ENCODE measurements at regions not wholly inside any gene's neighbourhood (a gene's known extent, or its start where the extent isn't known, plus 50 kb on each side); places are given as distances from the start of the nearest gene placed in this dataset.

DNA sequence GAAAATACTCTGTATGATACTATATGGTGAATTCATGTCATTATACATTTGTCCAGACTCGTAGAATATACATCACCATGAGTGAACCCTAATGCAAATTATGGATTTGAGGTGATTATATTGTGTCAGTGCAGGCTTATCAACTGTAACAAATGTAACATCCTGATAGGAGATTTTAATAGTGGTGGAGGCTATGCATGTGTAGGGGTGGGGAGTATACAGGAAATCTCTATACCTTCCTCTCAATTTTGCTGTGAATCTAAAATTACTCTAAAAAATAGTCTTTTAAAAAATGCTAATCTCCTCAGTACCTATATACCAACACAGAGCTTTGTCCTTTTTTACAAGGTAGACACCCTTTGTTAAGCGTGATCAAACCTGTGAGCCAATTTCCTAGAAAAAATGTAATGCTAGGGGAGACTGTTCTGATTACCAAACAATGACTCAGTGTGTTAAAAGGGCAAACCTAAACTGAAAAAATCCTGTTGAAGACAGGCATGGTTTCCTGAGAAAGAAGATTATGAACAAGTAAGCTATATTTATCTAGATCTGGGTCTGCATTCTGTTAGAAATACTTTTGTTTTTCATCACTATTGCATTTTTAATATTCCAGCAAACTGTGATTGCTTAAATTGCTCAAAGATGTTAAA lies 170.9 kb downstream of the DUSP6 start:
- no peak for DNase-seq

DNA sequence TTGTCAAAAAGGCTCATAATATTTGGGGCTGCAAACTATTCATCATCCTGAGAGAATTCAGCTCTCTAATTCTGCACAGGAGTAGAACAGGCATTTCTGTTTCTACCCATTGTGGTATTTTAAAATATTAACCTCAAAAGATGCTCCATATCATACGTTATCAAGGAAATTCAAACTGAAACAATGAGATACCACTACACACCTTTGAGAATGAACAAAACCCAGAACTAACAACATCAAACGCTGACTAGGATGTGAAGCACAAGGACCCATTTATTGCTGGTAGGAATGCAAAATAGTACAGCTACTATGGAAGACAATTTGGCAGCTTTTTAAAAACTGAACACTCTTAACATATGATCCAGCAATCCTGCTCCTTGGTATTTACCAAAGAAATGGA lies 171.8 kb downstream of the DUSP6 start:
- DNase-seq = no peak

DNA sequence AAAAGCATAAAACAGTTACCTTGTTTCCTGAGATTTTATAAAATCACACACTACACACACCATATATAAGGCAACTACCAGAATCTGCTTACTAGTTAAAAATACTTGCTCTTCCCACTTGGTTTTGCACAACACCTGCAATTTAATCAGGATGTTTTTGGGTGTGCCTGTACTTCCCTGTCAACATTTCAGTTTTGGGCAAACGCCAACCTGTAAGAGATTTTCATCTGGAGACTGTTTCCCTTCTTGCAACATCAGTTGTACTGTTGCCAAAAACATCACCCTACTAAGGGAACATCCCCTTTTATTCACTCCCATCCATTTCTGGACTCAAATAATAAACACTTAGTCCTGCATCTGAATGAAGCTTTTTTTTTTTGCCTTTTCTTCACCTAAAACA lies 172.3 kb downstream of the DUSP6 start:
- DNase-seq = no peak

DNA sequence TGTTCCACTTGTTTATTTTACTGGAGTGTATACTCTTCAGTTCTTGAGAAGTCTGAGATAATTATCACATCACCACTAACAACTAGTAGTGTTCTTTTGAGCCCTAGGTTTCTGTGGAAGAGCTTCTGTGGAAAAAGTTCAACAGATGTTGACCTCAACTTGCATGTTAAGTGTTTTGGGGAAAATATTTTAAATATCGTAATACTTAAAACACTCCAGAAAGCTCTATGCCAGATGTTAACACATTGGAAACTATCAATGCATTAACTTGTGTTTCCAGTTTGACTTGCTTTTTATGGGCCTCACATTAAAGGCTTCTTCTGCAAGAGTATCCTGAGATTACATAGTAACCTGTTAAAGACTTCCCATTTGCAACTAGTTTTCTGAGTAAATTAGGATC lies 173.1 kb downstream of the DUSP6 start:
- no peak for DNase-seq

DNA sequence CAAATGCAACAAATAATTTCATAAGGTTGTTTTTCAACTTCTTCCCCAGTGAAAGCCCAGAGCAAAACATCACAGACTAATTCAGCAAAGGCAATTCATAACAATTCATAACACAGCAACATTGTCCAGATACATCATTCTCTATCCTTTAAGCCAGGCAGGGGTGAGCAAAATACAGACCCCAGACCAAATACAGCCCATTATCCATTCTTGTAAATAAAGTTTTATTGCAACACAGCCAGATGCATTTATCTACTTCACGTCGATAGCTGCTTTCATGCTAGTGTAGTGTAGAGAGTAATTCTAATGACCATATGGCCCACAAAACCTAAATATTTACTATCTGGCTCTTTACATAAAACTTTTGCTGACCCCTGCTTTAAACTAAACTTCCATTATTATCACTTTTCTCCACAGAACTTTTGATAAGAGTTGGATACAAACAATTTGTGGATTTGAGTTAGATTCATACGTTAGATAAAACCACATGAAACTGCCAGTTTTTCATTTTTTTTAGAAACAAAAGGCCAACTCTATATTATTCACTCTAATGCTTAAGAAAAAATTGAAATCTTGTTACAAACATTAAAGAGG lies 174.4 kb downstream of the DUSP6 start:
- DNase-seq = no peak

DNA sequence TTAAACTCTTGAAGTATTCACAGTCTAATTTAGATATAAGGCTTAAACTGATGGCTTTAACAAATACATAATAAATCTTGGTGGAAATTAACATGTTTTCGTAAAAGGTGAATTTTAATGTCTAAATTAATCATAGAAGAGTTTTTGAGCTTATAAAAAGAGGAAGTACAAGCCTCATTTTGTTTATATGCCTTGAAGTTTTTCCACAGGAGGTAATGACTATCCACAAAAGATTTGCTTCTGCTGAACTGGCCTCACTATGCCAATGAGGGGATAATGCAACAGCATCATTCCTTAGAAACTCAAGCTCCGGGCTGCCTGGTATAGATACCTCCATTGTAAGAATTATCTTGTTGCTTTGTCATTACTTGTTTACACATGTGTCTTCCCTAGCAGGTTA lies 175.6 kb downstream of the DUSP6 start:
- DNase-seq = no peak

DNA sequence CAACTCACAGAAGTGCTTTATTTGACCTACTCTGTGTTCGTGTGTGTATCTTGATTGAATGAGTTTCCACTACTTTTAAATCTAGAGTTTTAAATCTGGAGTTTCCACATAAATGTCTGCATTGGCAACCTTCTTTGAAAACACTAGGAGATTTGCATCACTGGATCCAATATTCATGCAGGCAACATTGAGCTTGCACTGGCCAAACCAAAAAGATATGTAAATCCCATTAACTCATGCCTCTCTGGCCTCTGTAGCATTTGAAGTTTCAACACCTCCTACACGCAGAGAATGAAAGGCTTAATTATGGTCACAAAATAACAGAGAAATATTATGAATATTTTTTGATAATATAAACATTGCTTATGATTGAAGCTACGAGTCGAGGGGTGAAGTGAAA lies 178.6 kb downstream of the DUSP6 start:
- no peak for DNase-seq

DNA sequence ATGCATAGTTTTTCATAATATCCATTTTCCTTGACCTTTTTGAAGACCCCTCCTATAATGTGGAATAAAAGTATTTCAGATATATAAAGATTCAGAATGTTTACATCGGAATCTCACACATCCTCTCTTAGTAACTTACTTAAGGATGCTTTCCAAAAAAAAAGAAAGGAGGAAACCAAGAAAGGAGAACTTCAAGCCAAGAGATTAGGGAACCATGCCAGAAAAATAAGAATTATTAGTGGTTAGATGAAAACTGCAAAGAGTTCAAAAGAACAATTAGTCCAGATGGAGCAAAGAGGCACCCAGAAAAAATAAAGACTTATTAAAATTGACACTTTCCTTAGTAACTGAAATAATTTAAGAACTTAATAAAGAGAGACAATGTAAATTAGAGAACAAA lies 179.2 kb downstream of the DUSP6 start:
- no peak for DNase-seq

DNA sequence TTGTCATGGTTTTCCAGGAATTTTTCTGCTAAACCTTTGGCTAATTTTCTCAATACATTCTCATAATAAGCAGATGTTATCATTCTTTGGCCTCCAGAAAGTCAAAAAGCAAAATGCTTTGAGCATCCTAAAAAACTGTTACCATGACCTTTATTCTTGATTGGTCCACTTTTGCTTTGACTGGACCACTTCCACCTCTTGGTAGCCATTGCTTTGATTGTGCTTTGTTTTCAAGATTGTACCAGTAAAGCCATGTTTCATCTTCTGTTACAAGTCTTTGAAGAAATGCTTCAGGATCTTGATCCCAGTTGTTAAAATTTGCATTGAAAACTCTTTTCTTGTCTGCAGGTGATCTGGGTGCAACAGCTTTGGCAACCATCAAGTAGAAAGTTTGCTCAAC lies 180.1 kb downstream of the DUSP6 start:
- no peak for DNase-seq

DNA sequence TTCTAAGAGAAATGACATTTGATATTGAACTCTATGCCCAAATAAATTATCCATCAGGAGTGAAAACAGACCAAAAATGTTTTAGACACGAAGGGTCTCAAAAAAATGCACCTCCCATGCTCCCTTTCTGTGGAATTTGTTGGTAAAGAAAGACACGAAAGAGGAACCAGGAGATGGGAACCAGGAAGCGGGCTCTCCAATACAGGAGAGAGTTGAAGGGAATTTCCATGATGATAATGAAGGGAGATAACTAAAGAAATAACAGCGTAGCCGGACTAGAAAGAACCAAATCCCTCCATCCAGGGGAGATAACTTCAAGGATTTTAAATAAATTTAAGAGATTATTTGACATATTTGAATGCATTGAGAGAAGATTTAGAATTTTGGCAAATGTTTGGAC lies 183.0 kb downstream of the DUSP6 start:
- DNase-seq = no peak

DNA sequence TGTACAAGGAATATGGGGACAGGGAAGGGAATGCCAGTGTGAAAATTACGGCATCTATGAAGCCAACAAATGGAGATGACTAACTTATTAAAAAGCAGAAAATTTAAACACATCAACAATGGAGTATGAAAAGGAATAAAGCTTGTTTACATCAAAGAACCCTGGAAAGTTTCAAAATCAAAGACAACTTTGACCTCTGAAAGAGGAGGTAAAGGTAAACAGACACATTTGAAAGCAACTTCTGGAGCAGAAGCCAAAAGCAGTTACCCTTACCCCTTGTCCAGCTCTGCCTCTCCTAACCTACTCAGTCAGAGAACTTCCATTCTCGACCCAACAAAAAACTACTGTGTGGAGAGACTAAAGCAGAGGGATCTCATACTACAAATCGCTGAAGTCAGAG lies 184.3 kb downstream of the DUSP6 start:
- no peak for DNase-seq

DNA sequence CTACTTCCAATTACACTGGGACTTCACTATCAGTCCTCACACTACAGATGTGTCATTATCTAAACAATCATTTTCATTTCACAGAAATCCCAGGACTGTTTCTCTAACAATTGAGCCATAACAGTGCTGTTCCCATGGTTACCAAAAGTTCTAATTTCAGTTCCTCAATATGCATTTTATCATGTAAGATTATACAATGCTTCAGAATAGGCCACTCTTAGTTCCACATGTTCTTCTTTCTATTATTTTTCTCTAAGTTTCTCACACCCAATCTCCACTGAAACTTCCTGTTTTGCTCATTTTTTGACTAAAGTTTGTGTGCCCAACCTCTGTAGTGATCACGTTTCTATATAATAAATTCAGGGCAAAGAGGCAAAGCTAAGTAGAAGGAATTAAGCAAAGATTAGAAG lies 185.8 kb downstream of the DUSP6 start:
- no peak for DNase-seq

DNA sequence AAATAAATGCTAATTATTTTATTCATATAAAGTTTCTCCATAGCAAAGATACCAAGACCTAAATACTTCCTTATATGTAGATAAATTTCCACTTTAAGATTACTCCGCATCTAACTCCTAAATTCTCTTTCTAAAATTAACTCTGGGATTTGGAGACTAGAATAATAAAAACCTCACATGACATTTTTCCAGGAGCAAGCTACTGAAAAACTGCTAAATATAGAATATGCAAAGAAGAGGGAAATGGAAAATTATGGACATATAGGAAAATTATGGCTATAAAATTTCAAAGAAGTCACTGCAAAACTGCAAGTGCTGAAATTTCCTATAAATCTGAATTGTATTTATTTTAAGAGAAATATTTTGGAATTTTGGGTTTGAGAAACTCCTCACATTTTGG lies 186.2 kb downstream of the DUSP6 start:
- DNase-seq = no peak

DNA sequence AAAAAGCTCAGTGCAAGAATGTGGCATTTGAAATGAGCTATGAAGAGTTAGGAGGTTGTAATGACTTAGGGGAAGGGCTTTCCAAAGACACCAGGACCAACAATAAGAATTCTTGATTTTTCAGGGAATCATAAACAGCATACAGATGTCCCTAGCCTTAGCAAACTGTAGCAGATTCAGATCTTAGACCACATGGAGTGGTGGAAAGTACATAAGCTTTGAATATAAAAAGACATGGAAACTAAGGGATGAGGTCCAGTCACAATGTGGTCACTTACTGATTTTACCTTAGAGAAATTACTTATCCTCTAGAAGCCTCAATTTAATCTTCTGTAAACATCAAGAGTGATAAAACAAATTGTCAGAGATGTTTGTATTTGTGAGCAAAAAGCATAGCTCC lies 186.6 kb downstream of the DUSP6 start:
- no peak for DNase-seq

DNA sequence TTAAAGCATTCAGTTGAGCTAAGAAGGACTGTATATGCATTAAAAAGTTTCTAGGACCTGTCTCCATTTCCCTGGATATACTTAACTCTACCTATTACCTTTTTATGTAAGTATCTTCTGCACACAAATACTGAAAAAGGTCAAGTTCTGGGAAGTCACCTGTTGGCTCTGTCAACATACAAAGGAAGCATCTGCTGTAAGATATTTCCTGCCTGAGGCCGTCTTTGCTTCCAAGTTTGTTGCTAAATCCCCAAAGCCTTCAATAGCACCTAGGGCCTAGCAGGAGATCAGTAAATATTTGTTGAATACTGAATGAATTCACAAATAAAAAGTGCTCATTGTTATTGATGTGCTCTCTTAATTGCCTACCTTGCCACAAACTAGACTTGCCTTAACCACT lies 188.4 kb downstream of the DUSP6 start:
- DNase-seq = no peak

DNA sequence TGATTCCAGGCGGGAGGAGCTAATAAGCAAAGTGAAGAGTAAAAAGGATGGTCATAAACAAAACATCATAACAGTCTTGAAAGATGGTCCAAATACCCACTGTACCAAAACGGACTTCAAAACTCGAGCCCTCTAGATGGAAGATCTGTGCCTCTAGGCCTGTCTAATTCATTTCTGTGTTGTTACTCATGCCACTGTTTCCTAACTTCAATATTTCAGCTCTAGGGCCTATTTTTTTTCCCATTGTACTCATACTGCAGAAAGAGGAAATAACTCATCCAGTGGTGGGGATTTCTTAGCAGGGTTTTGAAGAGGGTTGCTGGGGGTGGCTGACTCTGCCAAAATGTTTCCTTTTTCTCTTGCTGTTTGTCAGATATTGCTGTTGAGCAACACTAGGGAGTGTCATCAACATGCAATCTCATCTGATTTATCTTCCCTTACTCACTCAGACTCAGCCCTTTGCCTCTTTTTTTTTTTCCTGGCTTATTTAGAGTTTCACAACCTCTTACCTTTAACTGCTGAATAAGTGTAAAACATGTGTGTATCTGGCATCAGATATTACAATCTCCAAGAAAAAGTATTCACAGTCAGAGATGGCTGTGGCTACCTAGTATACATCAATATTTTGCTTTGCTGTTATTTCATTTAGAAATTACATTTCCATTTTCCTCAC lies 189.6 kb downstream of the DUSP6 start:
- DNase-seq = peak; percentile 79

DNA sequence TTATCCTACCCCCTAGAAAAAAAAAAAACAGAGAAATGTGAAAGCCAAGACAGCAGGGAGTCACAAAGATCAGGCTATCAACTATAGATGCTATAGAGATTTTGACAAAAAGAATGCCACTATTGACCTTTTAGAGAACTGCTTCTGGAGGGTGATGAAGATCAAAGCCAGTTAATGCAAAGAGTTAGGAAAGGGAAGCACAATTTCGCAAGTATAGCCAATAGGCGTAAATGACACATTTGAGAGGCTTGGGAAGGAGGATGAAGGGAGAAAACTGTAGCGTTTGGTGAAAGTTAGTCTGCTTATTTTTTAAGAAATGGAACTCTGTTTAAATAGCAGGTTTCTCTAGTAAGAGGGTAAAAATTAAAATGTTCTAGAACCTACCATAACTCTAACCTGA lies 190.7 kb downstream of the DUSP6 start:
- DNase-seq = no peak

DNA sequence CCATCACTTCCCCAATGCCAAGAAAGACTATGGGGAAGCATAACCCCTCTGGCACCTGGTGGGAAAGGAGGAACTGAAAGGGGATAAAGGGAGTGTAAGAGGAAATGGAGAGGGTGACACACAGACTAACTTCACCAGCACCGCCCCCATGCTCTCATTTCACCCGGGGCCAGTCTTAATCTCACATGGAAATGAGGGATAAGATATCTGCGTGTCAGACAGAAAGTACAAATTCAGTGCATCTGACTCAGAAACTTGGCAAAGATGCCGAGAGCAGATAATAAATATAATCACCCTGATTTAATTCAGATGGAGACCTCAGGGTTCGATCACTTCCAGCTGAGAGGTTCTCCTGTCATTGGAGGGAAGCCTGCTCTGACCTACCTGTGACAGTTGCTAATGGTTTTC lies 191.6 kb downstream of the DUSP6 start:
- DNase-seq = peak; percentile 62

DNA sequence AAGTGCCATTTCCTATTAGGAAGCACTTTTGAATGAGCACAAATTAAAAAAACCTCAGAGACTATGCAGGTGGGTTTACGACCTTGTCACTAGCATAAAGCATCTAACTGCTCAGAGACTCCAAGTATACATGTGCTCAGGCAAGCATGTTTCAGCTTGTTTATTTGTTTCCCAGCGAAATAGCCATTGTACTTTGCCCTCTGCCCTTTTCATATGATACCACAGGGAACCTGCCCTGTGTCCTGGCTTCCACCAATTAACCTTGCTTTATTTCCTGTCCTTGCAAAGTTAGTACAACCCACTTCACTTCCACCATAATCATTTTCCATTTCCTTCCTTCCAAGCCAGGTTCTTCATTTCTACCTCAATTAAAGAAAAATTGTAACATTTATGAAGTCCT lies 194.9 kb downstream of the DUSP6 start:
- DNase-seq = no peak

DNA sequence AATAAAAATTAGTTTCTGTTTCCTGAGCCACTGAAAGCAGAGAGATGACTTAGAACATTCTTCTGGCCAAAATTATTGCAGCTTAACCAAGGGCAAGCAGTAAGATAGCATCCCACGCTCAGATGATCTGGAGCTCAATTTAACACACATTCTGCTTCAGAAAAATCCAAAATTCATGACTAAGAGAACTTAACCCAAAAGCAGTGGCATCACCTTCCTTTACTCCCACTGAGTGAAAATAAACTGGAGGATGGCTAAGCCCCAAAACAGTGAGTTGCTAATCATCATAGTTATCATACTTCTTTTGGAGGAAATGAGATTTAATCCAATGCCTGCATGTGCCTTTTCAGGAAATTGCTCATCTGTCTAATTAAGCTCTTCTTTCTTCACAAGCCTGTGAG lies 195.4 kb downstream of the DUSP6 start:
- DNase-seq = peak; percentile 9

DNA sequence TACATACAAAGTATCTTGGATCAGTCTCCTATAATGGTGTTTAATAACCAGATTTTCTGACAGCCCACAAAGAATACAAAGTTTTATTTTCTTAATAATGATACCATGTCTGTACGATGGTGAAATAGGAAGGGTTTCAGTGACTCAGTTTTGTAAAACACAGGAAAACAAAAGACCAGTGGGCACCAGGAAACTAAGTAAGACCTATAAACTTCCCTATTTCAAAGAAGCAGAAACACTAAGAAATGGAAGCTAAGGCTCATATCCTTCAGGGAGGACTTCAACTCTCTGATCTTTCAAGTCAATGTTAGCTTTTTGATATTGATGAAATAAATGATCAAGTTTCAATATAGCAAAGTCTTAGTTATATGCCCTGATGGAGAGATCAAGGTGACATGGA lies 196.0 kb downstream of the DUSP6 start:
- no peak for DNase-seq

DNA sequence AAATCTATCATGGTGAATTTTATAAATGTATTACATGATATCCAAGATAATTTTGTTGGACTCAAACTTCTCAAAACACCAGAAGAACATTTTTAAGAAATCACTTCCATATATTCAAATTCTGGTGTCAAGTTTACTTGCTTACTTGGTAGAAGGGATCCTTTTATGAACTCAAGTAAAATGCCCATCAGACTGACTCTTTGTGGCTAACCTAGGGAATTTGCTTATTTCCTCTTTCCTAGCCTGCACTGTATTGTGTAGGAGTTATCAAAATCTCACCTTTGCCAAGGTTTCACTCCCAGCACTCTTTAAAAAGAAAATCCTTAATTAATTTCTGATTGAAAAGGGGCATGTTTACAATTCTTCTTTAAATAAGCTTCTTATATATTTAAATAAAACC lies 196.5 kb downstream of the DUSP6 start:
- DNase-seq = no peak

DNA sequence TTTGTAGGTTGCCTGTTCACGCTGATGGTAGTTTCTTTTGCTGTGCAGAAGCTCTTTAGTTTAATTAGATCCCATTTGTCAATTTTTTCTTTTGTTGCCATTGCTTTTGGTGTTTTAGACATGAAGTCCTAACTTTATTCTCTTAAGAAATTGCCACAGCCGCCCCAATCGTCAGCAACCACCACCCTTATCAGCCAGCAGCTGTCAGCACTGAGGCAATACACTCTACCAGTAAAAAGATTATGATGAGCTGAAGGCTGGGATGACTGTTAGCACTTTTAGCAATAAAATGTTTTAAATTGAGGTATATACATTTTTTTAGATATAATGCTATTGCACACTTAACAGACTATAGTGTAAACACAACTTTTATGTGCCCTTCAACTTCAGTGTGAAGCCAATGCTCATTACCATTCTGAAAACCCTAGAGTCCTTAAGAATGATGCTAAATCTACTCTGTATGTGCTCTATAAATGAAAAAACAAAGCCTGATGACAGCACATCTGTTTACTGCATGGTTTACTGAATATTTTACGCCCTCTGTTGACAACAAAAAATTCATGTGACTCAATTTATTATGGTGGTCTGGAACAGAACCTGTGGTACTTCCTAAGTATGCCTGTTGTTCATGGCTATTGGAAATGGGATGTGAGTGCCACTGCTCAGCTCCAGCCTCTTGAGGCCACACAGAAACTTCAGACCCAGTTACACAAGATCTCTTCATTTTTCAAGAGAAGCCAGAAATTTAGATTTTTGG lies 197.4 kb downstream of the DUSP6 start:
- no peak for DNase-seq

DNA sequence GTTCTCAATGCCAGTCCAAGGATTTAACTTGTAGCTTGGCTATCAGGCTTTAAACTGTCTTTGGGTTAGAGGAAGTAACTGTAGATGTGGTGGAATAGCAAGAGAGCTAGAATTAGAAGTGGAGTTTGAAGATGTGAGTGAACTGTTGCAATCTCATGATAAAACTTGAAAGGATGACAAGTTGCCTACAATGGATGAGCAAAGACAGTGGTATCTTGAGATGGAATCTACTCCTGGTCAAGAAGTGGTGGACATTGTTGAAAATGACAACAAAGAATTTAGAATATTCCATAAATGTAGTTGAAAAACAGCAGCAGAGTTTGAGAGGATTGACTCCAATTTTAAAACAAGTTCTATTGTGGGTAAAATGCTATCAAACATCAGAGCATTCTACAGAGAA lies 199.0 kb downstream of the DUSP6 start:
- DNase-seq = no peak

Measured in stimulated activated CD4-positive, alpha-beta T cell treated with anti-CD3 and anti-CD28 coated beads, Interleukin-4, amount 100 ng/mL, for 24 hours (primary cell).